H9 (cell line): ENCODE measurements at regions not wholly inside any gene's neighbourhood (a gene's known extent, or its start where the extent isn't known, plus 50 kb on each side); places are given as distances from the start of the nearest gene placed in this dataset.

Experiments
- DNase-seq: peaks from one replicate; pipeline ENCODE4 v3.0.0-alpha.2; 2017
- H2AFZ ChIP-seq: one replicate; pipeline ENCODE4 v1.6.1; 2013; ENCODE audit warnings: mild to moderate bottlenecking, low read length, control low read depth, moderate library complexity
- H2AK5ac ChIP-seq: 2 replicates; pipeline ENCODE4 v1.6.1; 2013; ENCODE audit warnings: low read length, control low read depth, mixed read lengths; ENCODE audit not compliant: insufficient read length
- H2BK120ac ChIP-seq: one replicate; pipeline ENCODE4 v1.6.1; 2013; ENCODE audit warnings: low read depth, mild to moderate bottlenecking, low read length, control low read depth, inconsistent platforms; ENCODE audit not compliant: poor library complexity, severe bottlenecking
- H2BK12ac ChIP-seq: 2 replicates; pipeline ENCODE4 v1.6.1; 2013; ENCODE audit warnings: low read length, control low read depth, mixed read lengths, low read depth; ENCODE audit not compliant: insufficient read length
- H2BK15ac ChIP-seq: 2 replicates; pipeline ENCODE4 v1.6.1; 2013; ENCODE audit warnings: low read depth, low read length, control low read depth
- H2BK20ac ChIP-seq: one replicate; pipeline ENCODE4 v1.6.1; 2013; ENCODE audit warnings: low read depth, mild to moderate bottlenecking, low read length, control low read depth, inconsistent platforms; ENCODE audit not compliant: poor library complexity, severe bottlenecking
- H2BK5ac ChIP-seq: 2 replicates; pipeline ENCODE4 v1.6.1; 2013; ENCODE audit warnings: low read length, control low read depth, mixed read lengths; ENCODE audit not compliant: insufficient read length
- H3K14ac ChIP-seq: 2 replicates; pipeline ENCODE4 v1.6.1; 2013; ENCODE audit warnings: low read length, control low read depth; ENCODE audit not compliant: insufficient read depth
- H3K18ac ChIP-seq: 2 replicates; pipeline ENCODE4 v1.6.1; 2013; ENCODE audit warnings: low read depth, mild to moderate bottlenecking, mixed read lengths, low read length, control low read depth; ENCODE audit not compliant: insufficient read length
- H3K23ac ChIP-seq: 2 replicates; pipeline ENCODE4 v1.6.1; 2013; ENCODE audit warnings: low read length, control low read depth, mixed read lengths, low read depth; ENCODE audit not compliant: insufficient read length
- H3K23me2 ChIP-seq: 2 replicates; pipeline ENCODE4 v1.6.1; 2013; ENCODE audit warnings: low read depth, mild to moderate bottlenecking, mixed read lengths, low read length, control low read depth; ENCODE audit not compliant: insufficient read length, poor library complexity, severe bottlenecking
- H3K27ac ChIP-seq: 2 replicates; pipeline ENCODE4 v1.5.1; 2013; ENCODE audit warnings: low read length, control low read depth, mixed read lengths, low read depth; ENCODE audit not compliant: insufficient read length
- H3K27me3 ChIP-seq: 2 replicates; pipeline ENCODE4 v1.6.1; 2013; ENCODE audit warnings: low read length, control low read depth, inconsistent platforms; ENCODE audit not compliant: insufficient read depth
- H3K4ac ChIP-seq: 2 replicates; pipeline ENCODE4 v1.6.1; 2013; ENCODE audit warnings: low read depth, mild to moderate bottlenecking, control low read depth, inconsistent platforms, low read length, moderate library complexity
- H3K4me1 ChIP-seq: 2 replicates; pipeline ENCODE4 v1.6.1; 2013; ENCODE audit warnings: low read length, control low read depth, inconsistent platforms; ENCODE audit not compliant: insufficient read depth
- H3K4me2 ChIP-seq: 2 replicates; pipeline ENCODE4 v1.6.1; 2013; ENCODE audit warnings: low read length, control low read depth, mixed read lengths; ENCODE audit not compliant: insufficient read length, insufficient read depth
- H3K56ac ChIP-seq: 2 replicates; pipeline ENCODE4 v1.6.1; 2013; ENCODE audit warnings: low read depth, mild to moderate bottlenecking, mixed read lengths, low read length, control low read depth; ENCODE audit not compliant: insufficient read length
- H3K79me1 ChIP-seq: 2 replicates; pipeline ENCODE4 v1.6.1; 2013; ENCODE audit warnings: low read depth, mild to moderate bottlenecking, moderate library complexity, low read length, control low read depth, inconsistent platforms; ENCODE audit not compliant: insufficient read depth, poor library complexity, severe bottlenecking
- H3K79me2 ChIP-seq: 2 replicates; pipeline ENCODE4 v1.6.1; 2013; ENCODE audit warnings: low read length, control low read depth, inconsistent platforms; ENCODE audit not compliant: insufficient read depth
- H3K9ac ChIP-seq: 2 replicates; pipeline ENCODE4 v1.6.1; 2013; ENCODE audit warnings: low read length, control low read depth, mixed read lengths; ENCODE audit not compliant: insufficient read length; ENCODE audit errors: extremely low read depth
- H3K9me3 ChIP-seq: one replicate; pipeline ENCODE4 v1.6.1; 2013; ENCODE audit warnings: low read depth, low read length, inconsistent platforms; ENCODE audit not compliant: control insufficient read depth
- H3T11ph ChIP-seq: one replicate; pipeline ENCODE4 v1.6.1; 2013; ENCODE audit warnings: mild to moderate bottlenecking, low read length, control low read depth, inconsistent platforms
- H4K20me1 ChIP-seq: one replicate; pipeline ENCODE4 v1.6.1; 2013; ENCODE audit not compliant: control insufficient read depth, insufficient read length, insufficient read depth
- H4K5ac ChIP-seq: 2 replicates; pipeline ENCODE4 v1.6.1; 2013; ENCODE audit warnings: low read depth, mild to moderate bottlenecking, mixed read lengths, low read length, control low read depth; ENCODE audit not compliant: insufficient read length
- H4K8ac ChIP-seq: replicated peaks from 2 replicates; pipeline ENCODE4 v1.6.1; 2013; ENCODE audit warnings: low read length, control low read depth, mixed read lengths, low read depth; ENCODE audit not compliant: insufficient read length
- H4K91ac ChIP-seq: 2 replicates; pipeline ENCODE4 v1.6.1; 2013; ENCODE audit warnings: low read depth, mild to moderate bottlenecking, moderate library complexity, mixed read lengths, low read length, control low read depth; ENCODE audit not compliant: insufficient read length
- H3K27ac Mint-ChIP-seq, 3 experiments: 2 replicates in 2 of 3; 3 replicates in 1 of 3; pipeline ENCODE4 v1.8.0; 2020 to 2021; ENCODE audit warnings: mixed read lengths in 3 of 3, mild to moderate bottlenecking in 1 of 3, moderate library complexity in 1 of 3
- H3K27me3 Mint-ChIP-seq: 2 replicates; pipeline ENCODE4 v1.8.0; 2021; ENCODE audit warnings: low read depth, mild to moderate bottlenecking, moderate library complexity, mixed read lengths
- H3K36me3 Mint-ChIP-seq, 3 experiments: 2 replicates in 2 of 3; 3 replicates in 1 of 3; pipeline ENCODE4 v1.8.0; 2020 to 2021; ENCODE audit warnings: low read depth in 3 of 3, mixed read lengths in 3 of 3; ENCODE audit not compliant: insufficient read depth in 1 of 3
- H3K4me1 Mint-ChIP-seq, 2 experiments: 2 replicates each; pipeline ENCODE4 v1.8.0; 2020; ENCODE audit warnings: mixed read lengths in 2 of 2
- H3K4me3 Mint-ChIP-seq, 2 experiments: 2 replicates in 1 of 2; 3 replicates in 1 of 2; pipeline ENCODE4 v1.8.0; 2020 to 2021; ENCODE audit warnings: mild to moderate bottlenecking in 2 of 2, mixed read lengths in 2 of 2, moderate library complexity in 1 of 2
- H3K9me3 Mint-ChIP-seq, 2 experiments: 2 replicates in 1 of 2; 3 replicates in 1 of 2; pipeline ENCODE4 v1.8.0; 2020; ENCODE audit warnings: mild to moderate bottlenecking in 2 of 2, mixed read lengths in 2 of 2, moderate library complexity in 1 of 2
- CTCF ChIP-seq: fragments of 200-600 bp; sonication (generic); conservative IDR thresholded peaks from 3 replicates; pipeline ENCODE4 v1.8.0; 2021; ENCODE audit warnings: antibody characterized with exemption, mild to moderate bottlenecking
- WGBS: extraction: QIAGEN DNeasy Blood & Tissue Kit; methylation state at CpG from one replicate; pipeline ENCODE4 v1.1.7; 2013; ENCODE audit warnings: missing lambda C conversion rate, low lambda C conversion rate, mixed read lengths; ENCODE audit not compliant: insufficient read length; ENCODE audit errors: extremely low coverage; 5-methylcytosine and 5-hydroxymethylcytosine counted together

GRCh38 chr12:75695926-75696325 is 184.5 kb upstream of the KRR1 start:
- Histone ChIP-seq H2AFZ (no peak overlapping the region), H3K18ac (no peak overlapping the region), H3K56ac (no peak overlapping the region), H3K79me1 (no peaks in the 10 kb centered on the region), H3K27me3 (no peaks in the 10 kb centered on the region; the same call in 1 of the 2 replicates), H3K14ac (no peak overlapping the region), H3K27ac (no peak overlapping the region), H2BK20ac (no peak overlapping the region), H4K8ac (no peak overlapping the region), H2AK5ac (no peak overlapping the region), H3K4ac (no peak overlapping the region), H3K9me3 (no peaks in the 10 kb centered on the region), H2BK5ac (no peak overlapping the region), H3K4me1 (peaks cover 4% of the 10 kb centered on the region; the same call in 1 of the 2 replicates), H3K23ac (no peak overlapping the region), H3K79me2 (no peaks in the 10 kb centered on the region), H2BK12ac (no peak overlapping the region), H3T11ph (no peak overlapping the region), H3K4me2 (no peak overlapping the region), H2BK15ac (no peak overlapping the region), H4K5ac (no peak overlapping the region), H3K23me2 (no peaks in the 10 kb centered on the region), H4K91ac (no peak overlapping the region), H4K20me1 (no peaks in the 10 kb centered on the region), H3K9ac (no peak overlapping the region), H2BK120ac (no peak overlapping the region)
- Mint-ChIP-seq H3K9me3 (no peaks in the 10 kb centered on the region), H3K4me1 (peaks cover 13% of the 10 kb centered on the region in 2 experiments), H3K27ac (no peak overlapping the region), H3K4me3 (no peak overlapping the region), H3K36me3 (no peaks in the 10 kb centered on the region), H3K27me3 (no peaks in the 10 kb centered on the region; the same call in 1 of the 2 replicates)
- no peak for TF ChIP-seq CTCF
- WGBS: no CpG with 5 or more reads among the region's 4 CpGs
- no peak for DNase-seq
